ENCODE measurements at regions not wholly inside any gene's neighbourhood (a gene's known extent, or its start where the extent isn't known, plus 50 kb on each side); places are given as distances from the start of the nearest gene placed in this dataset.

DNA sequence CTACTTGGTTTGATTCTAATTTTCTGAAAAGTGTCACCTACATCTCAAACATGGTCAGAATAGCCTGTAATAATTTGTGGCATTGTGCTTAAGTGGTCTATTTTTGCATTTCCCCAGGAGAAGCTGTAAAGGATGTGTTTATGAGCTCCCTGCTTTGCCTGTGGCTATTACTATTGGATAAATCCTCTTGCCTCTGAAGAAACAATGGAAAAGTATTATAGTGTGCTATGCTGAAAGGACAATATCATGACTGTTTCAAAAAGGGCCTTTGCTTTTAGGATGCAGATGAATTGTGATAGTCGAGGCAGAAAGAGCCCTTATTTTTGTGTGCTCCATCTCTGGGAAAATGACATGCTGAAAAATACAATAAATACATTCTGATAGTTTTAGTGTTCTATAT, 94.1 kb upstream of the ARMC3 start:
- TF ChIP-seq SIN3A (IDR thresholded peaks at IDR 0.05; ENCODE audit: borderline replicate concordance, insufficient read depth, low read length) (no peak), TAF1 (IDR thresholded peaks at IDR 0.05; ENCODE audit: borderline replicate concordance, insufficient read depth, low read length) (no peak), REST (IDR thresholded peaks at IDR 0.05; ENCODE audit: insufficient read depth in 1 of 2, low read depth in 2 of 2, low read length in 2 of 2) (no peak), POLR2AphosphoS5 (IDR thresholded peaks at IDR 0.05; ENCODE audit: low read depth, low read length) (no peak)

Measured in PFSK-1 (cell line).